ENCODE measurements at regions not wholly inside any gene's neighbourhood (a gene's known extent, or its start where the extent isn't known, plus 50 kb on each side); places are given as distances from the start of the nearest gene placed in this dataset.

DNA sequence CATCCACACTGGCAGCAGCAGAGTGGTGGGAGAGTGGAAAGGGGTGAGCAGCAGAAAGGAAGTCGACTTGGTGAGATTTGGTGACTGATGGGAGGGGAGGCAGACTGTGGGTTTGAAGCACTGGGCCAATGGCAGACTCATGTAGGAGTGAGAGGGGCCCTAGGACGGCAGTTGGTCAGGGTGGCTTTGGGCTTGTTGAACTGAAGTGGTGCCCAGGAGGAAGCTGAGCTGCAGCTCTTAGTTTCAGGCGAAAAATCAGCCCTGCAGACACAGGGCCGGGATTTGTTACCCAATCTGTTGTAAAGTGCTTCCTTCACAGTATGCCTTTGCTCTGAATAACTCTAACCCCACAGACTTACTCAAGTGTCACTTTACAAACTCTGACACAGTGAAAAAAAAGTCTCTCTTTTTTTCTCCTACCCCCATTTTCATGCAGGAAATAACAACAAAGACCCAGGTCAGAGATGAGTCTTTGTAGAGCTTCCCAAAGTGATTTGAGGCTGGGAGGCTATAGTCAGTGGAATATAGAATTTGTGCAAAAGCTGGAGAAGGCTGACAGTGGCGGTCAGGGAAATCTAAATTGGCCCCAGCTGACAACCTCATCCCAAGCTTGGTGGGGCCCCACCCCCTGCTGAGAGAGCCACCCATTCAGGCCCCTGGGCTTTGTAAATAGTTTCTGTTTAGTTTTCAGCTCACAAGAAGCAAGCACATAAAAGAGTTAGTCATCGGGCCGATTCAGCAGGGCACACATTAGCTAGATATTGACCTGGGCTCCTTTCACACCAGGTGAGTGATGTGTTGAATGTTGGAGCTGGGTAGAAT is 226.9 kb downstream of the VAPA start:
- TF ChIP-seq, protein P1, sequence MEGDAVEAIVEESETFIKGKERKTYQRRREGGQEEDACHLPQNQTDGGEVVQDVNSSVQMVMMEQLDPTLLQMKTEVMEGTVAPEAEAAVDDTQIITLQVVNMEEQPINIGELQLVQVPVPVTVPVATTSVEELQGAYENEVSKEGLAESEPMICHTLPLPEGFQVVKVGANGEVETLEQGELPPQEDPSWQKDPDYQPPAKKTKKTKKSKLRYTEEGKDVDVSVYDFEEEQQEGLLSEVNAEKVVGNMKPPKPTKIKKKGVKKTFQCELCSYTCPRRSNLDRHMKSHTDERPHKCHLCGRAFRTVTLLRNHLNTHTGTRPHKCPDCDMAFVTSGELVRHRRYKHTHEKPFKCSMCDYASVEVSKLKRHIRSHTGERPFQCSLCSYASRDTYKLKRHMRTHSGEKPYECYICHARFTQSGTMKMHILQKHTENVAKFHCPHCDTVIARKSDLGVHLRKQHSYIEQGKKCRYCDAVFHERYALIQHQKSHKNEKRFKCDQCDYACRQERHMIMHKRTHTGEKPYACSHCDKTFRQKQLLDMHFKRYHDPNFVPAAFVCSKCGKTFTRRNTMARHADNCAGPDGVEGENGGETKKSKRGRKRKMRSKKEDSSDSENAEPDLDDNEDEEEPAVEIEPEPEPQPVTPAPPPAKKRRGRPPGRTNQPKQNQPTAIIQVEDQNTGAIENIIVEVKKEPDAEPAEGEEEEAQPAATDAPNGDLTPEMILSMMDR (conservative IDR thresholded peaks at IDR 0.05; ENCODE audit: control insufficient read depth, insufficient read depth, low read depth, low read length) = no peak
- peak; percentile 34 for DNase-seq (ENCODE audit: low read depth)
- no peak overlapping the region for H3K4me3 ChIP-seq (ENCODE audit: control insufficient read depth, low read depth, low read length)

DNA sequence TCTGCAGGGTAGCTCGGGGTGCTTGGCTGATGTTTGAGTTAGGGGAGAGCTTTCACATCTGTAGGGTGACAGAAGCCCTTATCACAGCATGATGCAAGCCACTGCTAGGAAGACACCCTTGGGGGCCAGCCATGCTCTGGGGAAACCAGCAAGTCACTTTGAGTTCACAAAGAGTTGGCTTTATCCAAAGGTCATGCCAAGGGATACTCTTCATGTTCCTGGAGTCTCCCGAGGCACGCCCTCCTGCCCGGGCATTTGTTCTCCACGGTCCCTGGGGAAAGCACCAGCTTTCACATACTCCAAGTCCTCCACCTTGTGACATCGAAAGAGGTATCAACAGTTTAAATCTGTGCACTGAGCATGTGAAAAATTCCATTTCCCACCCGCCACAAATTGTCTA is 227.7 kb downstream of the VAPA start:
- TF ChIP-seq, protein P1 (conservative IDR thresholded peaks at IDR 0.05; ENCODE audit: control insufficient read depth, insufficient read depth, low read depth, low read length) = no peak
- no peak for DNase-seq (ENCODE audit: low read depth)
- H3K4me3 ChIP-seq (ENCODE audit: control insufficient read depth, low read depth, low read length) = no peak overlapping the region

DNA sequence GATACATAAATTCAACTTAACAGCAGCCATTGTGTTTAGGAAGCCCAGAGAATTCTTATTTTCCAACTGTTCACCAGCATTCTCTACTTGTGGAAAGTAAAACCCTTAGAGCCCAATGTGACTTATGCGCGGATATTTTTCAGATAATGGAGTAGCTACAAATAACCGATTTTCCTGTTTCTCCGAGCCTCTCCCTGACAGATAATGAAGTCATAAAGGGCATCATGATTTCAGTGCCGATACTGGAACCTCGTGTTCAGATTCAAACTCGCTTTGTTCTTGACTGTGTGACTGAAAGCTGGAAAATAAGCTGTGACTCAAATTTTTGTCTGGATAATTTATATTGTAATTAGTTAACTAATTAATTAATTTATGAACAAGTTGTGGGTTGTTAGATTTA is 228.2 kb downstream of the VAPA start:
- no peak overlapping the region for H3K4me3 ChIP-seq (ENCODE audit: control insufficient read depth, low read depth, low read length)
- TF ChIP-seq, protein P1 (conservative IDR thresholded peaks at IDR 0.05; ENCODE audit: control insufficient read depth, insufficient read depth, low read depth, low read length) = no peak
- no peak for DNase-seq (ENCODE audit: low read depth)

DNA sequence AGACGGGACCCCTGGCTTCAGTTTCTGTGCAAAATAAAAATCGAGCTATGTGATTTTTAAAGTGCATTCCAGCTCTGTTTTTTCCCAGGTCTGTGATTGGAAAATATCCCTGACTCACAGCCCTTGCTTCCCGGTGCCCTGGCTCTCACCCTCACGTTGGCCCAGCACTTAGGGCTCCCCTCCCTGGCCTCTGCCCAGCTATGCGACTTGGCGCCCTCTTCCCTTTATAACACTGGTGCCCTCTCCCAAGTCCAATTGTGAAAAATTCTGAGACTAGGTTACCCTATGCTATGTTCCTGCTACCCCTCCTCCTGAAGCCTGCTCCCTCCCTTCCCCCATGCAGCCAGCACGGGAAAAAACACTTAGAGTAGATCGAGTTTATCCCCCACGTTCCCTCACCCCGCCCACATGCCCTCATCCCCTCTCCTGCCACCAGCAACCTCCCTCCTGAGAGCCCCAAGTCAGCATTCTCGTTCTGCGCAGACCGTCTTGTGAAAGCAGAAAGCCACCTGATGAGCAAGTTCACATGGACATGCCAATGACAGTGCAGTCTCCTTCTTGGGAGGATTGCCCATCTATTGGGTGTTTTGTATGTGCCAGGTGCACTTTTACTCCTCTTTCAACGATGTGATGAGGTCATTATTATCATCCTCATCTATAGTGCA is 228.8 kb downstream of the VAPA start:
- no peak overlapping the region for H3K4me3 ChIP-seq (ENCODE audit: control insufficient read depth, low read depth, low read length)
- TF ChIP-seq, protein P1 (conservative IDR thresholded peaks at IDR 0.05; ENCODE audit: control insufficient read depth, insufficient read depth, low read depth, low read length) = no peak
- DNase-seq (ENCODE audit: low read depth) = peak; percentile 37

DNA sequence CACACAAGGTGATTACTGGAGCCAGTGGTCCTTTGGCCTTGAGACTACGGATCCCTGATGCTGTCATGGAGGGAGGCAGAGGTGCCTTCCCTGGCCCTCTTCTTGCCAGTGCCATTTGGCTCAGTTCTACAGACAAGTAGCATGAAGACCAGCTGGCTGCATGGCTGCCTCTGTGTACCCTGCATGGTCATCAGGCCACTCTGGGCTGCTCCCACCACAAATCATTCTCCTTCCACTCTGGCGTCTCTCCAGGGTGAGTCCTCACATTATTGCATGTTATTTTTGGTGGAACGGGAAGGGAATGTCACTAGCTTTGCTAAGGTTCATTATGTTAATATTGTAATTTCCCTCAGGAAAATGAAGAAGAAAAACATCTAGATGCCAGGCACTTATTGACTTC is 229.8 kb downstream of the VAPA start:
- no peak for DNase-seq (ENCODE audit: low read depth)
- H3K4me3 ChIP-seq (ENCODE audit: control insufficient read depth, low read depth, low read length) = no peak overlapping the region
- TF ChIP-seq, protein P1 (conservative IDR thresholded peaks at IDR 0.05; ENCODE audit: control insufficient read depth, insufficient read depth, low read depth, low read length) = no peak

DNA sequence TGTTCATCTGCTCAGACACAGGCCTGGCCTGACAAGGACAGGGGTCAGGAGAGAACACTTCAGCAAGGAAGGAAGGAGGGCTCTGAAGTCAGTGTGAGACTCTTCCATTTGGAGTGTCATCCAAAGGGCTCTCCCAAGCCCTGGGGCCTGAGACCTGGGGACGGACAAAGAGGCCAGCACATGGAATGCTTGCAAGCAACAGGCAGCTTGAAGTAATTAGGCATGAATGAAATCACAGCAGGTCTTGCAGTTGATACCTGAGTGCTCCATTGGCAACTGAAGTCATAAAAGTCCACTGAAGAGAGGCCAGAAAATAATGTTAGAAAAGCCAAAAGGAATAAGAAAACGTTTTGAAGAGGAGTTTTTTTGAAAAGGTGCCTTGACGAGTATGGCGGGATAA is 231.7 kb downstream of the VAPA start:
- no peak overlapping the region for H3K4me3 ChIP-seq (ENCODE audit: control insufficient read depth, low read depth, low read length)
- TF ChIP-seq, protein P1 (conservative IDR thresholded peaks at IDR 0.05; ENCODE audit: control insufficient read depth, insufficient read depth, low read depth, low read length) = no peak
- DNase-seq (ENCODE audit: low read depth) = no peak
